Left lung (tissue), 4 donors: ENCODE measurements at regions not wholly inside any gene's neighbourhood (a gene's known extent, or its start where the extent isn't known, plus 50 kb on each side); places are given as distances from the start of the nearest gene placed in this dataset.

ENCODE experiments used
- ATAC-seq: fragments of 200-7000 bp; cut with Tn5 transposase; one replicate; pipeline ENCODE4 v1.9.1; 2020; ENCODE audit warnings: moderate library complexity
- DNase-seq, 4 donors: peaks; one replicate each; pipeline ENCODE4 v3.0.0-alpha.2; 2013 to 2020
- H3K27ac ChIP-seq, 2 donors: fragments of 200-600 bp; sonication (generic) in 1 of 2; one replicate each; pipeline versions ENCODE4 v1.5.0 to v1.8.0; 2020 to 2021
- H3K27me3 ChIP-seq, 2 donors: fragments of 200-600 bp; sonication (generic) in 1 of 2; one replicate each; pipeline versions ENCODE4 v1.5.0 to v1.8.0; 2020 to 2021
- H3K36me3 ChIP-seq, 2 donors: fragments of 200-600 bp; sonication (generic) in 1 of 2; one replicate each; pipeline versions ENCODE4 v1.5.0 to v1.8.0; 2020 to 2021
- H3K4me1 ChIP-seq, 2 donors: fragments of 200-600 bp; one replicate each; pipeline ENCODE4 v1.8.0; 2021
- H3K4me3 ChIP-seq, 2 donors: fragments of 200-600 bp; sonication (generic) in 1 of 2; one replicate each; pipeline versions ENCODE4 v1.5.0 to v1.8.0; 2020 to 2021; ENCODE audit warnings: mild to moderate bottlenecking in 1 of 2
- H3K9me3 ChIP-seq, 2 donors: fragments of 200-600 bp; sonication (generic) in 1 of 2; one replicate each; pipeline versions ENCODE4 v1.5.0 to v1.8.0; 2020 to 2021
- CTCF ChIP-seq, 2 donors: fragments of 200-600 bp; sonication (generic) in 1 of 2; IDR thresholded peaks; one replicate each; pipeline versions ENCODE4 v1.5.0 to v1.8.0; 2021; ENCODE audit warnings: antibody characterized with exemption in 2 of 2
- intact Hi-C, 2 donors: fragments of 100-400 bp; cut with DNase I; formaldehyde crosslinking; loops; one replicate each; pipeline versions ENCODE4 v1.11.2 to v1.14.2; 2022
- donor health status: DM: no; HTN: yes; CAD: no.
- donor health status: DM: no; HTN: no; CAD: no.

- DNase-seq: no peak
These were observed 524.2 kb upstream of the CRIM1 start for GRCh38 chr2:35831385-35831784.

GRCh38 chr2:35830833-35831232 lies 524.7 kb upstream of the CRIM1 start:
- DNase-seq: no peak
- no peaks in the 10 kb centered on the region for H3K27me3 ChIP-seq
- no peaks in the 10 kb centered on the region for H3K36me3 ChIP-seq
- no peak overlapping the region for H3K4me3 ChIP-seq
- no peaks in the 10 kb centered on the region for H3K4me1 ChIP-seq
- intact Hi-C loops: no loop called here
- H3K27ac ChIP-seq: no peak overlapping the region
- no peak for ATAC-seq
- H3K9me3 ChIP-seq: no peaks in the 10 kb centered on the region
- TF ChIP-seq CTCF (IDR thresholded peaks at IDR 0.05): no peak

More at GRCh38 chr2:35831385-35831784, 524.2 kb upstream of the CRIM1 start:
- Histone ChIP-seq H3K27me3 (no peaks in the 10 kb centered on the region), H3K4me3 (no peak overlapping the region), H3K27ac (no peak overlapping the region), H3K36me3 (no peaks in the 10 kb centered on the region), H3K9me3 (no peaks in the 10 kb centered on the region), H3K4me1 (no peaks in the 10 kb centered on the region)
- no peak for ATAC-seq
- TF ChIP-seq CTCF (IDR thresholded peaks at IDR 0.05): no peak
- intact Hi-C loops: no loop called here

GRCh38 chr2:35827086-35827485 lies 528.5 kb upstream of the CRIM1 start:
- H3K9me3 ChIP-seq: no peaks in the 10 kb centered on the region
- TF ChIP-seq CTCF (IDR thresholded peaks at IDR 0.05): no peak
- intact Hi-C loops: no loop called here
- no peak overlapping the region for H3K4me3 ChIP-seq
- no peaks in the 10 kb centered on the region for H3K4me1 ChIP-seq
- DNase-seq: no peak
- H3K27me3 ChIP-seq: no peaks in the 10 kb centered on the region
- no peak overlapping the region for H3K27ac ChIP-seq
- H3K36me3 ChIP-seq: no peaks in the 10 kb centered on the region
- ATAC-seq: no peak

GRCh38 chr2:35822716-35823115 lies 532.9 kb upstream of the CRIM1 start:
- ATAC-seq (no peak), DNase-seq (no peak)
- H3K27ac ChIP-seq: no peak overlapping the region
- no peak overlapping the region for H3K4me3 ChIP-seq
- no peaks in the 10 kb centered on the region for H3K27me3 ChIP-seq
- no peaks in the 10 kb centered on the region for H3K36me3 ChIP-seq
- no peak for TF ChIP-seq CTCF (IDR thresholded peaks at IDR 0.05)
- no peaks in the 10 kb centered on the region for H3K9me3 ChIP-seq
- no peaks in the 10 kb centered on the region for H3K4me1 ChIP-seq
- intact Hi-C loops: no loop called here

GRCh38 chr2:35821675-35822074 lies 533.9 kb upstream of the CRIM1 start:
- Histone ChIP-seq H3K9me3 (no peaks in the 10 kb centered on the region), H3K4me3 (no peak overlapping the region), H3K27me3 (no peaks in the 10 kb centered on the region), H3K36me3 (no peaks in the 10 kb centered on the region), H3K27ac (no peak overlapping the region), H3K4me1 (no peaks in the 10 kb centered on the region)
- intact Hi-C loops: no loop called here
- DNase-seq: no peak
- ATAC-seq: no peak
- TF ChIP-seq CTCF (IDR thresholded peaks at IDR 0.05): no peak
